HepG2 (cell line): ENCODE measurements at regions not wholly inside any gene's neighbourhood (a gene's known extent, or its start where the extent isn't known, plus 50 kb on each side); places are given as distances from the start of the nearest gene placed in this dataset.

Source experiments
- ATAC-seq: fragments of 200-7000 bp; cut with Tn5 transposase; 3 replicates; pipeline ENCODE4 v1.9.1; 2020; ENCODE audit warnings: mild to moderate bottlenecking, moderate library complexity
- BruUV-seq: library from RNA; stranded (reverse); fragments of 400-500 nt; replicated peaks from 2 replicates; lab custom pipeline; 2021; lab: Mats Ljungman, UMichigan
- CTCF ChIA-PET: fragments of 300-600 bp; formaldehyde crosslinking; extraction: SDS; loops from one replicate; lab custom pipeline; 2021; ENCODE audit warnings: low total read pairs, inconsistent platforms, low intra/inter-chr PET ratio; lab: Yijun Ruan, JAX
- POLR2A ChIA-PET: fragments of 350-600 bp; sonication (Branson Sonifier 250); formaldehyde crosslinking; loops from one replicate; lab custom pipeline; 2020; ENCODE audit warnings: antibody characterized with exemption, inconsistent platforms; lab: Yijun Ruan, JAX
- DNase-seq: peaks from one replicate; pipeline ENCODE4 v3.0.0-alpha.2; 2015; ENCODE audit warnings: low spot score
- FAIRE-seq: peaks from 3 replicates; lab custom pipeline; 2011; peaks lifted over from hg19 to GRCh38; lab: Jason Lieb, UNC
- H2AFZ ChIP-seq: one replicate; pipeline ENCODE4 v1.6.1; 2011; ENCODE audit warnings: low read length, inconsistent platforms
- H3K27ac ChIP-seq: fragments of 300-600 bp; 3 replicates; pipeline ENCODE4 v1.8.0; 2011; ENCODE audit warnings: mixed run types, mild to moderate bottlenecking, mixed read lengths, low read length, inconsistent platforms; ENCODE audit not compliant: insufficient read depth; ENCODE audit errors: extremely low read length
- H3K27me3 ChIP-seq, 2 experiments: fragments of 200-600 bp in 1 of 2; 2 replicates in 1 of 2; 3 replicates in 1 of 2; pipeline versions ENCODE4 v1.6.0 to v1.8.0; 2011; ENCODE audit warnings: low read length in 2 of 2, mild to moderate bottlenecking in 2 of 2, moderate library complexity in 2 of 2, inconsistent platforms in 1 of 2; ENCODE audit not compliant: insufficient read depth in 2 of 2, control insufficient read depth in 1 of 2
- H3K36me3 ChIP-seq, 2 experiments: fragments of 200-600 bp in 1 of 2; replicated peaks in 1 of 2; 2 replicates in 1 of 2; 3 replicates in 1 of 2; pipeline versions ENCODE4 v1.5.1 to v1.8.0; 2011; ENCODE audit warnings: low read length in 2 of 2, inconsistent platforms in 1 of 2; ENCODE audit not compliant: insufficient read depth in 2 of 2, control insufficient read depth in 1 of 2
- H3K4me1 ChIP-seq: 2 replicates; pipeline ENCODE4 v1.5.1; 2012; ENCODE audit warnings: low read length, inconsistent platforms; ENCODE audit not compliant: insufficient read depth
- H3K4me2 ChIP-seq: 2 replicates; pipeline ENCODE4 v1.6.0; 2011; ENCODE audit warnings: low read depth, low read length, inconsistent platforms
- H3K4me3 ChIP-seq, 3 experiments: fragments of 200-600 bp in 1 of 3; sonication (generic), shearing (Covaris generic) in 1 of 3; replicated peaks in 1 of 3; 2 replicates each; pipeline ENCODE4 v1.5.1; 2011 to 2016; ENCODE audit warnings: low read length in 3 of 3, inconsistent platforms in 2 of 3, low read depth in 2 of 3, mild to moderate bottlenecking in 2 of 3, control low read depth in 1 of 3, mixed read lengths in 1 of 3; ENCODE audit not compliant: insufficient read depth in 1 of 3
- H3K79me2 ChIP-seq: one replicate; pipeline ENCODE4 v1.6.1; 2011; ENCODE audit warnings: low read length, inconsistent platforms; ENCODE audit not compliant: insufficient read depth
- H3K9ac ChIP-seq: 2 replicates; pipeline ENCODE4 v1.6.0; 2011; ENCODE audit warnings: mild to moderate bottlenecking, low read depth, low read length, inconsistent platforms; ENCODE audit not compliant: insufficient read depth
- H3K9me3 ChIP-seq: 2 replicates; pipeline ENCODE4 v1.5.1; 2012; ENCODE audit warnings: mild to moderate bottlenecking, low read length
- H4K20me1 ChIP-seq: 2 replicates; pipeline ENCODE4 v1.6.0; 2011; ENCODE audit warnings: inconsistent platforms, mild to moderate bottlenecking, low read length, moderate library complexity; ENCODE audit not compliant: insufficient read depth
- CBX5 ChIP-seq: sonication (generic); formaldehyde crosslinking; IDR thresholded peaks from 2 replicates; pipeline ENCODE4 v1.4.0; 2020; ENCODE audit warnings: missing genetic modification reagents, borderline replicate concordance
- CHD4 ChIP-seq: fragments of 200-600 bp; sonication (generic); IDR thresholded peaks from 2 replicates; pipeline ENCODE4 v1.7.0; 2017; ENCODE audit warnings: mild to moderate bottlenecking, low read length, borderline replicate concordance
- DMAP1 ChIP-seq: IDR thresholded peaks from 2 replicates; pipeline ENCODE4 v1.6.1; 2016
- ERF ChIP-seq: IDR thresholded peaks from 2 replicates; pipeline ENCODE4 v1.6.1; 2018; ENCODE audit warnings: missing biosample characterization, missing genetic modification reagents
- FUBP1 ChIP-seq: sonication (generic); formaldehyde crosslinking; IDR thresholded peaks from 2 replicates; pipeline ENCODE4 v1.5.1; 2020; ENCODE audit warnings: missing genetic modification reagents, mild to moderate bottlenecking, borderline replicate concordance
- HDAC2 ChIP-seq: sonication (generic); formaldehyde crosslinking; IDR thresholded peaks from 2 replicates; pipeline ENCODE4 v1.4.0; 2020; ENCODE audit warnings: missing genetic modification reagents
- HOXA5 ChIP-seq: sonication (generic); formaldehyde crosslinking; IDR thresholded peaks from 2 replicates; pipeline ENCODE4 v1.4.0; 2020; ENCODE audit warnings: missing genetic modification reagents
- KDM1A ChIP-seq: IDR thresholded peaks from 2 replicates; pipeline ENCODE4 v1.6.1; 2016; ENCODE audit warnings: missing compliant biosample characterization
- MTF2 ChIP-seq: sonication (generic); formaldehyde crosslinking; IDR thresholded peaks from 2 replicates; pipeline ENCODE4 v1.5.0; 2020; ENCODE audit warnings: missing genetic modification reagents, borderline replicate concordance
- NFYB ChIP-seq: sonication (generic); formaldehyde crosslinking; IDR thresholded peaks from 2 replicates; pipeline ENCODE4 v1.4.0; 2020; ENCODE audit warnings: missing genetic modification reagents
- NRL ChIP-seq: sonication (generic); formaldehyde crosslinking; IDR thresholded peaks from 2 replicates; pipeline ENCODE4 v1.5.0; 2020; ENCODE audit warnings: missing genetic modification reagents, mild to moderate bottlenecking, moderate library complexity, borderline replicate concordance
- PBX3 ChIP-seq: sonication (generic); formaldehyde crosslinking; IDR thresholded peaks from 2 replicates; pipeline ENCODE4 v1.8.1; 2023; ENCODE audit warnings: missing genetic modification reagents, inconsistent platforms, borderline replicate concordance
- SCMH1 ChIP-seq: sonication (generic); formaldehyde crosslinking; IDR thresholded peaks from 2 replicates; pipeline ENCODE4 v1.9.0; 2021; ENCODE audit warnings: missing genetic modification reagents, mild to moderate bottlenecking, borderline replicate concordance
- SNRNP70 ChIP-seq: fragments of 200-400 bp; formaldehyde crosslinking; IDR thresholded peaks from 2 replicates; pipeline ENCODE4 v1.6.1; 2017; ENCODE audit warnings: mild to moderate bottlenecking, low read depth, low read length, moderate library complexity
- STAT5B ChIP-seq: sonication (generic); formaldehyde crosslinking; IDR thresholded peaks from 2 replicates; pipeline ENCODE4 v1.4.0; 2020; ENCODE audit warnings: missing genetic modification reagents
- TMF1 ChIP-seq: sonication (generic); formaldehyde crosslinking; IDR thresholded peaks from 2 replicates; pipeline ENCODE4 v1.8.1; 2022; ENCODE audit warnings: low read depth, missing genetic modification reagents
- TRAFD1 ChIP-seq: sonication (generic); formaldehyde crosslinking; IDR thresholded peaks from 2 replicates; pipeline ENCODE4 v1.5.1; 2020; ENCODE audit warnings: missing genetic modification reagents, mild to moderate bottlenecking, borderline replicate concordance
- ZNF180 ChIP-seq: sonication (generic); formaldehyde crosslinking; IDR thresholded peaks from 2 replicates; pipeline ENCODE4 v1.4.0; 2020; ENCODE audit warnings: low read depth, missing genetic modification reagents, borderline replicate concordance
- ZNF260 ChIP-seq: sonication (generic); formaldehyde crosslinking; IDR thresholded peaks from 2 replicates; pipeline ENCODE4 v1.4.0; 2020; ENCODE audit warnings: missing genetic modification reagents, low read depth, mild to moderate bottlenecking, borderline replicate concordance
- ZNF484 ChIP-seq: sonication (generic); formaldehyde crosslinking; IDR thresholded peaks from 2 replicates; pipeline ENCODE4 v1.5.1; 2020; ENCODE audit warnings: mild to moderate bottlenecking, low read depth, missing genetic modification reagents, borderline replicate concordance
- ZNF564 ChIP-seq: sonication (generic); formaldehyde crosslinking; IDR thresholded peaks from 2 replicates; pipeline ENCODE4 v1.8.1; 2023; ENCODE audit warnings: mild to moderate bottlenecking, missing genetic modification reagents
- ZNF567 ChIP-seq: sonication (generic); formaldehyde crosslinking; IDR thresholded peaks from 2 replicates; pipeline ENCODE4 v1.8.1; 2023; ENCODE audit warnings: mild to moderate bottlenecking, missing genetic modification reagents, borderline replicate concordance
- ZNF572 ChIP-seq: sonication (generic); formaldehyde crosslinking; IDR thresholded peaks from 2 replicates; pipeline ENCODE4 v1.5.1; 2020; ENCODE audit warnings: mild to moderate bottlenecking, missing genetic modification reagents
- WGBS: methylation state at CpG from one replicate; pipeline ENCODE4 v1.1.6; 2017; ENCODE audit warnings: low lambda C conversion rate; 5-methylcytosine and 5-hydroxymethylcytosine counted together
- in situ Hi-C: cut with HindIII; loops from 2 replicates; pipeline ENCODE4 v1.10.0; 2017; ENCODE audit warnings: low pct_unique_long_range_greater_than_20kb; ENCODE audit not compliant: extremely low pct_ligation_motif_present
- intact Hi-C: fragments of 100-400 bp; cut with micrococcal nuclease; formaldehyde crosslinking; loops from one replicate; pipeline ENCODE4 v1.10.0; 2022; ENCODE audit not compliant: unreplicated experiment

GRCh38 chr13:53732664-53733063 is 704.1 kb downstream of the OLFM4 start (continued):
- TF ChIP-seq CBX5 (CRISPR knock-in tag) (no peak), SNRNP70 (no peak), FUBP1 (no peak), DMAP1 (no peak), ZNF180 (CRISPR knock-in tag) (no peak)

- FAIRE-seq (no peak), ATAC-seq (no peak), DNase-seq (no peak)
- CTCF ChIA-PET = no interaction called here
- Histone ChIP-seq H3K4me2 (no peak overlapping the region), H3K4me1 (no peaks in the 10 kb centered on the region), H3K36me3 (no peaks in the 10 kb centered on the region), H4K20me1 (no peaks in the 10 kb centered on the region), H3K27ac (no peak overlapping the region), H3K4me3 (no peak overlapping the region), H3K27me3 (no peaks in the 10 kb centered on the region; a peak in 1 of 5 replicates), H2AFZ (no peak overlapping the region), H3K79me2 (no peaks in the 10 kb centered on the region), H3K9me3 (peaks cover 51% of the 10 kb centered on the region), H3K9ac (no peak overlapping the region)
- 5% methylated on average over 1 of the region's 1 CpG for WGBS
- BruUV-seq = no TSS peak
- POLR2A ChIA-PET = no interaction called here
- in situ Hi-C loops = no loop called here
- intact Hi-C loops = no loop called here
- no peak for TF ChIP-seq ZNF567 (CRISPR knock-in tag)
- TF ChIP-seq STAT5B (CRISPR knock-in tag) = no peak
- TF ChIP-seq HOXA5 = no peak
- TF ChIP-seq ZNF572 (CRISPR knock-in tag) = no peak
- TF ChIP-seq HDAC2 (CRISPR knock-in tag) = no peak
- no peak for TF ChIP-seq MTF2
- TF ChIP-seq SCMH1 (CRISPR knock-in tag) = no peak
- no peak for TF ChIP-seq PBX3 (CRISPR knock-in tag)
- TF ChIP-seq TRAFD1 = no peak
- TF ChIP-seq ZNF564 = no peak
- TF ChIP-seq TMF1 (CRISPR knock-in tag) = no peak
- no peak for TF ChIP-seq ZNF260 (CRISPR knock-in tag)
- no peak for TF ChIP-seq CHD4
- no peak for TF ChIP-seq NRL (CRISPR knock-in tag)
- TF ChIP-seq NFYB = no peak
- no peak for TF ChIP-seq ERF (CRISPR knock-in tag)
- TF ChIP-seq ZNF484 (CRISPR knock-in tag) = no peak
- TF ChIP-seq KDM1A = no peak
Measured at GRCh38 chr13:53743906-53744305, 715.3 kb downstream of the OLFM4 start.
